Upper lobe of left lung (tissue), 6 donors: ENCODE measurements at regions not wholly inside any gene's neighbourhood (a gene's known extent, or its start where the extent isn't known, plus 50 kb on each side); places are given as distances from the start of the nearest gene placed in this dataset.

Source experiments
- ATAC-seq, 2 donors: fragments of 200-7000 bp; cut with Tn5 transposase; one replicate each; pipeline ENCODE4 v1.9.1; 2022; ENCODE audit warnings: mild to moderate bottlenecking in 2 of 2, moderate library complexity in 2 of 2; ENCODE audit not compliant: low FRiP score in 2 of 2
- DNase-seq, 2 donors: peaks; one replicate each; pipeline ENCODE4 v3.0.0-alpha.2; 2019 to 2020
- H3K27ac ChIP-seq, 4 donors: fragments of 200-600 bp; sonication (generic); one replicate each; pipeline ENCODE4 v1.5.1; 2016 to 2019
- H3K27me3 ChIP-seq, 4 donors: fragments of 200-600 bp; sonication (generic); one replicate each; pipeline ENCODE4 v1.5.1; 2017 to 2019
- H3K36me3 ChIP-seq, 4 donors: fragments of 200-600 bp; sonication (generic); one replicate each; pipeline ENCODE4 v1.5.1; 2016 to 2019
- H3K4me1 ChIP-seq, 4 donors: fragments of 200-600 bp; sonication (generic); one replicate each; pipeline ENCODE4 v1.5.1; 2018 to 2019
- H3K4me3 ChIP-seq, 4 donors: fragments of 200-600 bp; sonication (generic); one replicate each; pipeline ENCODE4 v1.5.1; 2017 to 2019; ENCODE audit warnings: mild to moderate bottlenecking in 2 of 4, moderate library complexity in 1 of 4
- H3K9me3 ChIP-seq, 4 donors: fragments of 200-600 bp; sonication (generic); one replicate each; pipeline ENCODE4 v1.5.1; 2018 to 2019
- CTCF ChIP-seq, 6 experiments: fragments of 450-650 bp in 4 of 6; fragments of 200-600 bp in 2 of 6; sonication (generic) in 2 of 6; IDR thresholded peaks; one replicate each; pipeline ENCODE4 v1.5.1; 2016 to 2019; ENCODE audit warnings: antibody characterized with exemption in 6 of 6
- EP300 ChIP-seq, 4 donors: sonication (generic); formaldehyde crosslinking; IDR thresholded peaks; one replicate each; pipeline ENCODE4 v1.5.1; 2017; ENCODE audit warnings: antibody characterized with exemption in 4 of 4, control low read depth in 2 of 4
- POLR2A ChIP-seq, 4 donors: fragments of 450-650 bp; IDR thresholded peaks; one replicate each; pipeline ENCODE4 v1.5.1; 2016 to 2017; ENCODE audit warnings: antibody characterized with exemption in 4 of 4, mild to moderate bottlenecking in 2 of 4
- POLR2AphosphoS5 ChIP-seq, 2 donors: sonication (generic); formaldehyde crosslinking; IDR thresholded peaks; one replicate each; pipeline ENCODE4 v1.5.1; 2017; ENCODE audit warnings: antibody characterized with exemption in 2 of 2
- WGBS, 2 donors: methylation state at CpG; one replicate each; pipeline ENCODE4 v1.1.5; 2017 to 2018; 5-methylcytosine and 5-hydroxymethylcytosine counted together
- donor health status: DM: no; HTN: no; CAD: no; lungs with moderate emphysema.
- donor health status: DM: no; HTN: yes; CAD: no; lungs with severe emphysema.

GRCh38 chr2:57937456-57937855, 109.2 kb upstream of the VRK2 start:
- ATAC-seq = no peak
- WGBS, 2 donors = 53 to 62% methylated on average over 3 of the region's 3 CpGs
- no peak for TF ChIP-seq POLR2AphosphoS5 (IDR thresholded peaks at IDR 0.05)
- no peak for TF ChIP-seq CTCF (IDR thresholded peaks at IDR 0.05)
- TF ChIP-seq POLR2A (IDR thresholded peaks at IDR 0.05) = no peak
- TF ChIP-seq EP300 (IDR thresholded peaks at IDR 0.05) = no peak

GRCh38 chr2:57941816-57942215, 104.8 kb upstream of the VRK2 start:
- ATAC-seq (no peak), DNase-seq (no peak)
- Histone ChIP-seq H3K27ac (no peak overlapping the region), H3K36me3 (no peaks in the 10 kb centered on the region), H3K27me3 (no peaks in the 10 kb centered on the region), H3K9me3 (no peaks in the 10 kb centered on the region), H3K4me3 (no peak overlapping the region), H3K4me1 (no peaks in the 10 kb centered on the region)
- WGBS, 2 donors = 93 to 100% methylated on average over 1 of the region's 1 CpG
- TF ChIP-seq POLR2AphosphoS5 (IDR thresholded peaks at IDR 0.05) (no peak), CTCF (IDR thresholded peaks at IDR 0.05) (no peak), POLR2A (IDR thresholded peaks at IDR 0.05) (no peak), EP300 (IDR thresholded peaks at IDR 0.05) (no peak)

More at GRCh38 chr2:57937456-57937855, 109.2 kb upstream of the VRK2 start:
- H3K4me3 ChIP-seq = no peak overlapping the region
- no peaks in the 10 kb centered on the region for H3K27me3 ChIP-seq
- DNase-seq = no peak
- no peak overlapping the region for H3K27ac ChIP-seq
- no peaks in the 10 kb centered on the region for H3K4me1 ChIP-seq
- H3K9me3 ChIP-seq = peaks cover 4 to 20% (median 12%) of the 10 kb centered on the region in 4 donors
- no peaks in the 10 kb centered on the region for H3K36me3 ChIP-seq

- Histone ChIP-seq H3K9me3 (no peaks in the 10 kb centered on the region), H3K4me1 (no peaks in the 10 kb centered on the region), H3K4me3 (no peak overlapping the region), H3K27ac (no peak overlapping the region), H3K27me3 (no peaks in the 10 kb centered on the region), H3K36me3 (no peaks in the 10 kb centered on the region)
- no peak for ATAC-seq
- DNase-seq = no peak
- TF ChIP-seq POLR2A (IDR thresholded peaks at IDR 0.05) (no peak), CTCF (IDR thresholded peaks at IDR 0.05) (no peak), POLR2AphosphoS5 (IDR thresholded peaks at IDR 0.05) (no peak), EP300 (IDR thresholded peaks at IDR 0.05) (no peak)
Measured at GRCh38 chr2:57943315-57943714, 103.3 kb upstream of the VRK2 start.

- no peak for ATAC-seq
- H3K9me3 ChIP-seq = no peaks in the 10 kb centered on the region
- TF ChIP-seq CTCF (IDR thresholded peaks at IDR 0.05) = no peak
- TF ChIP-seq POLR2AphosphoS5 (IDR thresholded peaks at IDR 0.05) = no peak
- no peak for TF ChIP-seq POLR2A (IDR thresholded peaks at IDR 0.05)
- TF ChIP-seq EP300 (IDR thresholded peaks at IDR 0.05) = no peak
Measured at GRCh38 chr2:57947398-57947797, 99.2 kb upstream of the VRK2 start.

GRCh38 chr2:57954020-57954419, 92.6 kb upstream of the VRK2 start:
- H3K9me3 ChIP-seq = no peaks in the 10 kb centered on the region
- no peaks in the 10 kb centered on the region for H3K4me1 ChIP-seq
- no peak overlapping the region for H3K27ac ChIP-seq
- no peaks in the 10 kb centered on the region for H3K36me3 ChIP-seq
- TF ChIP-seq CTCF (IDR thresholded peaks at IDR 0.05) = no peak
- no peak for TF ChIP-seq POLR2AphosphoS5 (IDR thresholded peaks at IDR 0.05)
- no peak for TF ChIP-seq POLR2A (IDR thresholded peaks at IDR 0.05)
- TF ChIP-seq EP300 (IDR thresholded peaks at IDR 0.05) = no peak
- WGBS, 2 donors = 95% methylated on average over 1 of the region's 1 CpG
- ATAC-seq (no peak), DNase-seq (no peak)
- H3K4me3 ChIP-seq = no peak overlapping the region
- H3K27me3 ChIP-seq = no peaks in the 10 kb centered on the region

More at GRCh38 chr2:57947398-57947797, 99.2 kb upstream of the VRK2 start:
- no peak overlapping the region for H3K27ac ChIP-seq
- no peaks in the 10 kb centered on the region for H3K27me3 ChIP-seq
- no peak for DNase-seq
- H3K4me1 ChIP-seq = no peaks in the 10 kb centered on the region
- H3K36me3 ChIP-seq = no peaks in the 10 kb centered on the region
- H3K4me3 ChIP-seq = no peak overlapping the region
